Fibroblast of the aortic adventitia (primary cell): ENCODE measurements at regions not wholly inside any gene's neighbourhood (a gene's known extent, or its start where the extent isn't known, plus 50 kb on each side); places are given as distances from the start of the nearest gene placed in this dataset.
"Not testable (repeated sequence)": the region's sequence is repeated elsewhere in the genome, so short reads cannot be mapped to it uniquely, and the experiment has no call there.

Experiments
- DNase-seq: peaks from one replicate; pipeline ENCODE4 v3.0.0-alpha.2; 2010; ENCODE audit warnings: low read depth
- H3K4me3 ChIP-seq: 2 replicates; pipeline ENCODE4 v1.5.1; 2011; ENCODE audit warnings: low read depth, mild to moderate bottlenecking, control low read depth, low read length, moderate library complexity
- CTCF ChIP-seq: IDR thresholded peaks from 2 replicates; pipeline ENCODE4 v1.5.1; 2011; ENCODE audit warnings: mild to moderate bottlenecking, low read length, control low read depth, inconsistent platforms; ENCODE audit not compliant: insufficient read depth

- H3K4me3 ChIP-seq = no peak overlapping the region
- no peak for TF ChIP-seq CTCF
- no peak for DNase-seq
These were observed 116.9 kb upstream of the BCHE start for GRCh38 chr3:165954171-165954570.

- no peak for DNase-seq
- TF ChIP-seq CTCF = no peak
- no peak overlapping the region for H3K4me3 ChIP-seq
These were observed 109.1 kb upstream of the BCHE start for GRCh38 chr3:165946360-165946759.

GRCh38 chr3:165938986-165939540, 101.8 kb upstream of the BCHE start:
- no peak for TF ChIP-seq CTCF
- no peak for DNase-seq
- H3K4me3 ChIP-seq = no peak overlapping the region

- not testable (repeated sequence) for H3K4me3 ChIP-seq, DNase-seq
These were observed 98.9 kb upstream of the BCHE start for GRCh38 chr3:165936081-165936480.

GRCh38 chr3:165924301-165924791, 87.1 kb upstream of the BCHE start:
- DNase-seq, H3K4me3 ChIP-seq: not testable (repeated sequence)

GRCh38 chr3:165920984-165921383, 83.8 kb upstream of the BCHE start:
- no peak for DNase-seq
- TF ChIP-seq CTCF = no peak
- no peak overlapping the region for H3K4me3 ChIP-seq

GRCh38 chr3:165919284-165919683, 82.1 kb upstream of the BCHE start:
- TF ChIP-seq CTCF = no peak
- DNase-seq = no peak
- no peak overlapping the region for H3K4me3 ChIP-seq

- TF ChIP-seq CTCF = no peak
- DNase-seq = no peak
- no peak overlapping the region for H3K4me3 ChIP-seq
These were observed 81.4 kb upstream of the BCHE start for GRCh38 chr3:165918657-165918979.

GRCh38 chr3:165917938-165918656, 80.9 kb upstream of the BCHE start:
- not testable (repeated sequence) for H3K4me3 ChIP-seq, DNase-seq

- H3K4me3 ChIP-seq, DNase-seq: not testable (repeated sequence)
These were observed 77.9 kb upstream of the BCHE start for GRCh38 chr3:165915104-165915503.
